ENCODE measurements at regions not wholly inside any gene's neighbourhood (a gene's known extent, or its start where the extent isn't known, plus 50 kb on each side); places are given as distances from the start of the nearest gene placed in this dataset.

GRCh38 chr9:106796771-106797170, 66.2 kb upstream of the ZNF462 start:
- H2AFZ ChIP-seq (replicated peaks), result no peak overlapping the region
- H3K4me2 ChIP-seq, result no peak overlapping the region
- H4K20me1 ChIP-seq (ENCODE audit: low read depth), result no peaks in the 10 kb centered on the region
- no peaks in the 10 kb centered on the region for H3K36me3 ChIP-seq
- DNase-seq (ENCODE audit: low spot score), result no peak
- TF ChIP-seq EZH2 (IDR thresholded peaks at IDR 0.05) (no peak), EZH2phosphoT487 (IDR thresholded peaks at IDR 0.05) (no peak), CTCF (IDR thresholded peaks at IDR 0.05) (no peak)
- no peaks in the 10 kb centered on the region for H3K36me3 Mint-ChIP-seq
- peaks cover 9% of the 10 kb centered on the region for H3K4me1 ChIP-seq
- no peaks in the 10 kb centered on the region for H3F3A ChIP-seq (ENCODE audit: low read depth)
- no peaks in the 10 kb centered on the region for H3K79me2 ChIP-seq (ENCODE audit: low read depth)
- H3K9me3 Mint-ChIP-seq, result peaks cover 2% of the 10 kb centered on the region
- no peak overlapping the region for H3K4me3 Mint-ChIP-seq
- peaks cover 14% of the 10 kb centered on the region for H3K4me1 Mint-ChIP-seq
- H3K9me3 ChIP-seq (ENCODE audit: low read depth), result no peaks in the 10 kb centered on the region
- no peak overlapping the region for H3K27ac Mint-ChIP-seq
- no peak overlapping the region for H3K27ac ChIP-seq
- peaks cover 2% of the 10 kb centered on the region for H3K27me3 Mint-ChIP-seq (ENCODE audit: insufficient read depth, low read depth)
- H3K27me3 ChIP-seq, result no peaks in the 10 kb centered on the region
- H3K9ac ChIP-seq, result no peak overlapping the region
- H3K4me3 ChIP-seq, result no peak overlapping the region

- Histone ChIP-seq H3K36me3 (no peaks in the 10 kb centered on the region), H3K9me3 (ENCODE audit: low read depth) (no peaks in the 10 kb centered on the region), H3K4me2 (no peak overlapping the region), H3F3A (ENCODE audit: low read depth) (no peaks in the 10 kb centered on the region), H3K27ac (no peak overlapping the region), H3K4me1 (peaks cover 9% of the 10 kb centered on the region), H4K20me1 (ENCODE audit: low read depth) (no peaks in the 10 kb centered on the region), H3K9ac (no peak overlapping the region), H3K4me3 (no peak overlapping the region), H2AFZ (replicated peaks) (no peak overlapping the region), H3K79me2 (ENCODE audit: low read depth) (no peaks in the 10 kb centered on the region), H3K27me3 (no peaks in the 10 kb centered on the region)
- TF ChIP-seq EZH2phosphoT487 (IDR thresholded peaks at IDR 0.05), result no peak
- no peak for TF ChIP-seq EZH2 (IDR thresholded peaks at IDR 0.05)
- TF ChIP-seq CTCF (IDR thresholded peaks at IDR 0.05), result no peak
- H3K4me3 Mint-ChIP-seq, result no peak overlapping the region
- H3K27ac Mint-ChIP-seq, result no peak overlapping the region
- no peak for DNase-seq (ENCODE audit: low spot score)
- peaks cover 14% of the 10 kb centered on the region for H3K4me1 Mint-ChIP-seq
- no peaks in the 10 kb centered on the region for H3K36me3 Mint-ChIP-seq
- peaks cover 2% of the 10 kb centered on the region for H3K27me3 Mint-ChIP-seq (ENCODE audit: insufficient read depth, low read depth)
- H3K9me3 Mint-ChIP-seq, result peaks cover 2% of the 10 kb centered on the region
Measured at GRCh38 chr9:106797299-106797698, 65.7 kb upstream of the ZNF462 start.

- no peak for TF ChIP-seq EZH2 (IDR thresholded peaks at IDR 0.05)
- no peak for TF ChIP-seq CTCF (IDR thresholded peaks at IDR 0.05)
- no peak for TF ChIP-seq EZH2phosphoT487 (IDR thresholded peaks at IDR 0.05)
- no peak overlapping the region for H3K4me3 Mint-ChIP-seq
- H3K27me3 Mint-ChIP-seq (ENCODE audit: insufficient read depth, low read depth), result peaks cover 2% of the 10 kb centered on the region
- DNase-seq (ENCODE audit: low spot score), result peak; percentile 13
- peak overlapping the region; percentile 97 for H3K27ac Mint-ChIP-seq
- Histone ChIP-seq H2AFZ (replicated peaks) (peak overlapping the region; percentile 70), H3K4me1 (peaks cover 9% of the 10 kb centered on the region), H3K4me3 (no peak overlapping the region), H3K27ac (no peak overlapping the region), H3F3A (ENCODE audit: low read depth) (no peaks in the 10 kb centered on the region), H3K36me3 (no peaks in the 10 kb centered on the region), H3K9ac (no peak overlapping the region), H3K79me2 (ENCODE audit: low read depth) (no peaks in the 10 kb centered on the region), H3K4me2 (no peak overlapping the region), H3K9me3 (ENCODE audit: low read depth) (no peaks in the 10 kb centered on the region), H4K20me1 (ENCODE audit: low read depth) (no peaks in the 10 kb centered on the region), H3K27me3 (no peaks in the 10 kb centered on the region)
- H3K9me3 Mint-ChIP-seq, result peaks cover 2% of the 10 kb centered on the region
- no peaks in the 10 kb centered on the region for H3K36me3 Mint-ChIP-seq
- H3K4me1 Mint-ChIP-seq, result peaks cover 14% of the 10 kb centered on the region
Measured at GRCh38 chr9:106798016-106798799, 64.8 kb upstream of the ZNF462 start.

Measured in neural progenitor cell (in vitro differentiated cells).